PC-3 (cell line): ENCODE measurements at regions not wholly inside any gene's neighbourhood (a gene's known extent, or its start where the extent isn't known, plus 50 kb on each side); places are given as distances from the start of the nearest gene placed in this dataset.

Experiments used
- CTCF ChIP-seq: fragments of 300-600 bp; sonication (generic); conservative IDR thresholded peaks from 2 replicates; pipeline ENCODE4 v1.5.1; 2017; ENCODE audit warnings: antibody characterized with exemption, low read depth, mild to moderate bottlenecking, low read length
- EZH2 ChIP-seq: fragments of 300-600 bp; sonication (generic); IDR thresholded peaks from one replicate; pipeline ENCODE4 v1.6.1; 2017; ENCODE audit warnings: antibody characterized with exemption, mild to moderate bottlenecking, low read length; ENCODE audit not compliant: unreplicated experiment

DNA sequence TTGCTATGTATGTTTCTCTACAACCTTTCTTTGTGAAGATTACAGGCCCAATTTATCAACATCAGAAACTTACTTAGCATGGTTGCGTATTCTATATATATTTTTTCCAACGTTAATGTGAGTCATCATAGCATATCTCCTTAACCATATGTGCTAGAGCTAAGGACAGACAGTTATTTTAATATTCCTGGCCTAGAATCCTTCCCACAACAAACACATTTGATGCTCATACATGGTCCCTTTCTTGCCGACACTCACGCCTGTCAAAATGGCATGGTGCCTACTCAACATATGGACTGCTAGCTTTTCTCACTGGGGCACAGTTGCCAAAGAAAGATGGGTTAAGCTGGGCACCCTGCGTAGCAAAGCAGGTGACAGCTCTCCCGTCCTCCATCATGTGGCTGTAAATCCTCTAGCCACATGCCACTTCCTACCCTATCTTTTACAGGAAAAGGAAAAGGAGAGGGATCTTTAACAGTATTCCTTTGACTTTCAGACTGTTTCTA is 75.2 kb upstream of the GALNT5 start:
- no peak for TF ChIP-seq CTCF
- TF ChIP-seq EZH2, result no peak
